G401.6 (cell line): ENCODE measurements at regions not wholly inside any gene's neighbourhood (a gene's known extent, or its start where the extent isn't known, plus 50 kb on each side); places are given as distances from the start of the nearest gene placed in this dataset.

Experiments used
- FAIRE-seq: peaks from 2 replicates; lab custom pipeline; 2012; peaks lifted over from hg19 to GRCh38; lab: Jason Lieb, UNC

DNA sequence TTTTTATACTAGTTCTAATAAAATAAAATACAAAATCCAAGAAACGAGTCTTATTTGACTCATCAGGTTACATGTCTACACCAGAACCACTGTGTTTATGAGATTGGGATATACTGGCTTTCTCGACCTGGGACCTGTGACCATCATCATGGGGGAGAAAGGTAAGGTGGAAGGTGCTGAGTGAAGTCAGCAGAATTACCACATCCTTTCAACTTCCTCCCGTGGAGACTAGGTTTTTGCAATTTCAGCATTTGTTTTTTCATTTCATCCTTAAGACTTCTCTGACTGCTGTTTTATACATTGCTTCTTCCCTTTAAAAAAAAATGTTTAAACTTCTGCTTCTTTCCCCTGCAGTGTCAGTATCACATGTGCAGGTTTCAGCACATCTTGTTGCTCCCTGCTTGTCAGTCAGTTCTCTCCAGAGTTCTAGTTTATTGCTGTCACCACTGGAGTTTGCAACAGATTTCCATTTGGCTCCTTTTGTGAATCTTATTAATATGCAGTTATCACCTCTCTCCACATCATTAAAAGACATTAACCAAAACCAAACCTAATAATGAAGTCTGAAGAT lies 60.4 kb upstream of the HAO2 start:
- FAIRE-seq, result no peak

DNA sequence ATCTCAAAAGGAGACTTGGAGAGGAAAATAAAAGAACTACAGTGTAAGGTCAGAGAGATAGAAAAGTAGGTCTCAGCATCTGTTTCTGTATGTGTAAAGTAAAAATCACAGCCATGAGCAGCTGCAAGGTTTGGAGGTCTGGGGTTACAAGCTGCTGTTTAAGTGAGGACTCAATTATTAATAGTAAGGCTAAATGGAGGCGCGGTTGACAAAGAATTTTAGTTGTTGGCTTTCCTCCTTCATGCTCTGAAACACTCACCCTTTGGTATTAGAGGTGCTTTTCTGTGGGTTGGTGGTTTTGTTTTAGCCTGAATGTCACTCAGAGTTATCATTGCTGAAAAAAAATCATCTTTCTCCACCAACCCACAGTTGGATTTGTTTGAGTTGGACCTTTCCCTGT lies 59.8 kb upstream of the HAO2 start:
- no peak for FAIRE-seq

DNA sequence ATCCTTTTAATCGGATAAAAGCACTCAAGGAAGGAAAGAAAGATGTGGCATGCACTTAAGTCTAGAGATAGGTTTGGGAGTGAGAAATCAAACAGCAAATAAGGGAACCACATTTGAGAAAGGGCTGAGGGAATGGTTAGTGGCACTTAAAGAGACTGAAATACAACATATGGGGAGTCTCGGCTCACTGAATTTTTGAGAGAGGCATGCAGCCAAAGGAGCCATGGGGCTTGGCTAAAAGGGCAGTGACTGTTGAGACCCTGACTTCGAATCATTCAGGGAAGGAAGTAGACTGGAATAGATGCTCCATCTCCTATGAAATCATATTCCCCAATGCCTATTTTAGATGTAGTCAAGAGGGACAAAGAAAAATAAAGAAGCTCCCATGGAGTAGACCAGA lies 58.3 kb upstream of the HAO2 start:
- FAIRE-seq, result no peak

DNA sequence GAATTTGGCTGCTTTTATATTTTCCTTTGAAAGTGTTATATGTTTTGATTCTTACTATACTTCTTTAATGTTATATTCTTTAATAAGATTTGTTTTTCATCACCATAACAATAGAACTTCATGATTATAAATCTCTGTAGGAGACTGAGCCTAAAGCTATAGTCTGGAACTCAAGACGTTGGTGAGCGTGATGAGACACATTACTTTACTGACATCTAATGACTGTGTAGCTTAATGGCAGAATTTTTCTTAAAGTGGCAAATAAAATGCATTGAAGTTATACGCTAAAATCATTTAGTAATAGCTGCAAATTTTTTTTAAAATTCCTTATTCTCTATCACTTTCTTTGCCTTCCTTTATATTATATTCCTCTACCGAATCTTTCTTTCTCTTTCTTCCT lies 56.1 kb upstream of the HAO2 start:
- FAIRE-seq, result no peak

DNA sequence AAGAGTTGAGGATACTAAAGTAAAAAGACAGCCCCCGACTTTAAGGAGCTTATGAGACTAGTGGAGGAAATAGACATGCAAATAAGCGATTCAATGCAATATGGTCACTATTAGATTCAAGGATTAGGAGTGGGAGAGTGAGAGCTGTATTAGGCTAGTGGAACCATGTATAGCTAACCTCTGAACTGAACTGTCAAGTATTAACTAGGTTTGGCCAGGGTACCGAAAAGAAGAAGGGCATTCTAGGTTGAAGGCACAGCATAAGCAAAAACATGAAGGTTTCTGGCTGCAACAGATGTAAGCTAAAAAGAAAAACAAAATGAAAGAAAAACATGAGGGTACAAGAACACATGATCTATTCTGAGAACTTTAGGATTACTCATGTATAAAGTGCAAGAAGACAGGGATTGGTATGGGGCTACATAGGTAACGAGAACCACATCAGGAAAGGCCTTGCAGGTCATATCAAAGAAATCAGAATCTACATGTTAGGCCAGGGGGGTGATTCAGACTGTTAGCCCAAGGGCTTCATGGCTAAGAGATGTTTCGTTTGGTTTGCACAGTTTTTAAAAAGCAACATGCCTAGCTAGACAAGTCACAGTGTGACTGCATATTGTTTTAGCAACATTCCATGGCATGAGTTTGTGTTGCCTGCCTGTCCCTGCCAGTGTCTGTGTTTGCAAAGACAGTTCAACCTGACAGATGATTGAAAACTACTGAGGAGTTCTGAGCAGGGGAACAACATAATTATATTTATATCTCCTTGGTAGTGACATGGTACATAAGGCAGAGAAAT lies 54.4 kb upstream of the HAO2 start:
- no peak for FAIRE-seq

DNA sequence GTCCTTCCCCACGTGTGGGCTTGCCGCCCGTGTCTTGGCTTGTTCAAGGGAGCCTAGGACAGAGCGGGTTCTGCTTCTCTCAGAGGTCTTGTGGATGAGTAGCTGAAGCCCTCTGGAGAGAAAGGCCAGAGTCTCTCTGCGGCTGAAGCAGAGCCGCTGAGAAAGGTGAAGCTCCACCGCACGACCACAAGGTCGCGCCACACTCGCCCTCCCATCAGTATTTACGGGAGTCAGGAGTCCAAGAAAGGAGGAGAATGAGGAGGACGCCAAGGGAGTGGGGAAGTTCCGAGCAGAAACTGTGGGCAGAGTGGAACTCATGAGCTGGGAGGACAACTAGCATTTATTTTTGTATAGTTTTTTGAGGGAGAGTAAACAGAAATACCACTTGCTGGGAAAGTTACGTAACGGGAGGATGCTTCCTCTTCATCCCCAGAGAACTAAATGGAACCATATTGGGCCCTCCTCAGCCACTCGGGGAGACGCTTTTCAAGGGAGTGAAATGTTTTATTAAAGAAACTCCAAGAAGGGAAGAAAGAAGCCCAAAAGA lies 51.6 kb upstream of the HAO2 start:
- FAIRE-seq, result no peak

DNA sequence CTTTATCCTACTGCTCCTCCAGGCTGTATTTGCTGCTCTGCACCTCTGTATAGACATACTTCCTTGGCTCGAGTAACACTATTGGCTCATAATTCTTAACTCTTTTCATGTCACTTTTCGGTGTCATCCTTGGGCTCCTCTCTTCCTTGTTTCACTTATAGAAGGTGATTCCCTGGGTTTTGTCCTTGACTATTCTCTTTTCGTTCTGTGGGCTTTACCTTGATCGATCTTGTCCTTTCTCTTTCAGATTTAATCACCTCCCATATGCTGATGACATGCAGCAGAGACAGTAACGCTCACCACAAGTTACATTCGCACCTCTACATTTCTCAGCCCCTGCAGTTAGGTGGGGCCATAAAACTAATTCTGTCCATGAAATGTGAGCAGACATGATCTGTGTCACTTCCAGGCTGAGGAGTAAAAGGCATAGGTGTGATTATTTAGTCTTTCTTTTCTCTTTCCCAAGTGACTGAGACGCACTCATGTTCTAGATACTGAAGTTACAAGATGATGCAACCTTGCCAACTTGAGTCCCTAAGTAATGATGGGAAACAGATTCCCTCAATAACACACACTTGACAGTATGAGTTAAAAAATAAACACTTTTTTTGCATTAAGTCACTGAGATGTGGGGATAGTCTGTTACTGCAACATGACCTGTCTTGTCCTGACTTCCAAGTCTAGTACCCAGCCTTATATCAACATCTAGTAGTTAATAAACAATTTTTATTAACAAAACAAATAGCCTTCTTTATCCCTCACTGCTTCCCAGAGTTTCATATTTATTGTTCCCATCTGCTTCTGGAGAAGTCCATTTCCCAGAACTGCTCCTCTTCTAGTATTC lies 49.9 kb upstream of the HAO2 start:
- no peak for FAIRE-seq
